Panc1 (cell line): ENCODE measurements at regions not wholly inside any gene's neighbourhood (a gene's known extent, or its start where the extent isn't known, plus 50 kb on each side); places are given as distances from the start of the nearest gene placed in this dataset.

Source experiments
- ATAC-seq: fragments of 200-7000 bp; cut with Tn5 transposase; 2 replicates; pipeline ENCODE4 v1.9.1; 2020; ENCODE audit warnings: mild to moderate bottlenecking, moderate library complexity
- BruUV-seq: library from RNA; stranded (reverse); fragments of 400-500 nt; replicated peaks from 2 replicates; lab custom pipeline; 2021; lab: Mats Ljungman, UMichigan
- CTCF ChIA-PET: fragments of 300-600 bp; sonication (Branson Sonifier 250); formaldehyde crosslinking; loops from one replicate; lab custom pipeline; 2022; ENCODE audit warnings: antibody characterized with exemption; lab: Charles Lee
- POLR2A ChIA-PET: fragments of 300-600 bp; sonication (Branson Sonifier 250); formaldehyde crosslinking; loops from one replicate; lab custom pipeline; 2022; ENCODE audit warnings: antibody characterized with exemption; lab: Charles Lee
- DNase-seq: peaks from one replicate; pipeline ENCODE4 v3.0.0-alpha.2; 2010; ENCODE audit warnings: low read depth, low spot score
- H3K27ac ChIP-seq: 2 replicates; pipeline ENCODE4 v1.5.1; 2011; ENCODE audit warnings: mild to moderate bottlenecking, low read length, inconsistent platforms
- H3K27me3 ChIP-seq: fragments of 200-500 bp; sonication (Bioruptor generic); 2 replicates; pipeline ENCODE4 v1.6.0; 2014; ENCODE audit warnings: low read length, inconsistent platforms; ENCODE audit not compliant: control insufficient read depth, insufficient read depth
- H3K36me3 ChIP-seq: fragments of 200-500 bp; sonication (Bioruptor generic); 2 replicates; pipeline ENCODE4 v1.5.1; 2014; ENCODE audit warnings: inconsistent platforms, mild to moderate bottlenecking, low read length, moderate library complexity; ENCODE audit not compliant: control insufficient read depth, insufficient read depth
- H3K4me1 ChIP-seq: 2 replicates; pipeline ENCODE4 v1.5.1; 2011; ENCODE audit warnings: inconsistent platforms, mild to moderate bottlenecking, low read length, moderate library complexity; ENCODE audit not compliant: control insufficient read depth, insufficient read depth
- H3K4me3 ChIP-seq, 2 experiments: 2 replicates each; pipeline ENCODE4 v1.5.1; 2011 to 2012; ENCODE audit warnings: low read depth in 2 of 2, low read length in 2 of 2, mild to moderate bottlenecking in 2 of 2, inconsistent platforms in 1 of 2, moderate library complexity in 1 of 2
- H3K9me3 ChIP-seq: fragments of 200-500 bp; sonication (Bioruptor generic); 2 replicates; pipeline ENCODE4 v1.5.1; 2014; ENCODE audit warnings: low read depth, mild to moderate bottlenecking, inconsistent platforms, low read length, moderate library complexity; ENCODE audit not compliant: control insufficient read depth, insufficient read depth
- POLR2AphosphoS5 ChIP-seq: IDR thresholded peaks from 2 replicates; pipeline ENCODE4 v1.6.1; 2012; ENCODE audit warnings: mild to moderate bottlenecking, low read depth, low read length, moderate library complexity
- SIN3A ChIP-seq: IDR thresholded peaks from 2 replicates; pipeline ENCODE4 v1.6.1; 2012; ENCODE audit warnings: low read depth, mild to moderate bottlenecking, low read length, moderate library complexity, borderline replicate concordance; ENCODE audit not compliant: insufficient read depth
- TCF7L2 ChIP-seq: IDR thresholded peaks from 2 replicates; pipeline ENCODE4 v1.6.1; 2011; ENCODE audit warnings: mild to moderate bottlenecking, low read depth, low read length, inconsistent platforms
- in situ Hi-C: cut with HindIII; loops from 2 replicates; pipeline ENCODE4 v1.10.0; 2016; ENCODE audit warnings: low sequenced_read_pairs, low pct_unique_long_range_greater_than_20kb
- intact Hi-C: fragments of 100-400 bp; cut with micrococcal nuclease; formaldehyde crosslinking; loops from one replicate; pipeline ENCODE4 v1.10.0; 2022; ENCODE audit not compliant: unreplicated experiment
- TF ChIP-seq, protein P1 (sequence below), 2 experiments: IDR thresholded peaks; 2 replicates each; pipeline ENCODE4 v1.6.1; 2011 to 2012; ENCODE audit warnings: low read depth in 2 of 2, control low read depth in 1 of 2, low read length in 1 of 2, mild to moderate bottlenecking in 1 of 2, moderate library complexity in 1 of 2; ENCODE audit not compliant: insufficient read depth in 1 of 2
- TF ChIP-seq, protein P2 (sequence below): fragments of 450-650 bp; IDR thresholded peaks from 2 replicates; pipeline ENCODE4 v1.5.1; 2017; ENCODE audit warnings: mild to moderate bottlenecking

DNA sequence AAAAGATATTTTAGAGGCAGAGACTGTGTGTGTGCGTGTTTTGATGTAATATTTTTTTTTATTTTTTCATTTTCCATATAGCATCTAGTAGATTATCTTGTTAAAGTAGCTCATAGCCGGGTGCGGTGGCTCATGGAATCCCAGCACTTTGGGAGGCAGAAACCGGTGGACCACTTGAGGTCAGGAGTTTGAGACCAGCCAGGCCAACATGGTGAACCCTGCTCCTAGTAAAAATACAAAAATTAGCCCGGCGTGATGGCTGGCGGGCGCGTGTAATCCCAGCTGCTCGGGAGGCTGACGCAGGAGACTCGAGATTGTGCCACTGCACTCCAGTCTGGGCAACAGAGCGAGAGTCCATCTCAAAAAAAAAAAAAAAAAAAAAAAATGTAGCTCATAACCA is 1481.2 kb upstream of the CADM2 start:
- intact Hi-C loops (no loop called here), in situ Hi-C loops (no loop called here)
- Histone ChIP-seq H3K36me3 (no peaks in the 10 kb centered on the region), H3K4me1 (no peaks in the 10 kb centered on the region), H3K4me3 (no peak overlapping the region), H3K27me3 (no peaks in the 10 kb centered on the region), H3K27ac (no peak overlapping the region), H3K9me3 (no peaks in the 10 kb centered on the region)
- CTCF ChIA-PET, result no interaction called here
- DNase-seq, result no peak
- POLR2A ChIA-PET, result no interaction called here
- TF ChIP-seq, protein P1, sequence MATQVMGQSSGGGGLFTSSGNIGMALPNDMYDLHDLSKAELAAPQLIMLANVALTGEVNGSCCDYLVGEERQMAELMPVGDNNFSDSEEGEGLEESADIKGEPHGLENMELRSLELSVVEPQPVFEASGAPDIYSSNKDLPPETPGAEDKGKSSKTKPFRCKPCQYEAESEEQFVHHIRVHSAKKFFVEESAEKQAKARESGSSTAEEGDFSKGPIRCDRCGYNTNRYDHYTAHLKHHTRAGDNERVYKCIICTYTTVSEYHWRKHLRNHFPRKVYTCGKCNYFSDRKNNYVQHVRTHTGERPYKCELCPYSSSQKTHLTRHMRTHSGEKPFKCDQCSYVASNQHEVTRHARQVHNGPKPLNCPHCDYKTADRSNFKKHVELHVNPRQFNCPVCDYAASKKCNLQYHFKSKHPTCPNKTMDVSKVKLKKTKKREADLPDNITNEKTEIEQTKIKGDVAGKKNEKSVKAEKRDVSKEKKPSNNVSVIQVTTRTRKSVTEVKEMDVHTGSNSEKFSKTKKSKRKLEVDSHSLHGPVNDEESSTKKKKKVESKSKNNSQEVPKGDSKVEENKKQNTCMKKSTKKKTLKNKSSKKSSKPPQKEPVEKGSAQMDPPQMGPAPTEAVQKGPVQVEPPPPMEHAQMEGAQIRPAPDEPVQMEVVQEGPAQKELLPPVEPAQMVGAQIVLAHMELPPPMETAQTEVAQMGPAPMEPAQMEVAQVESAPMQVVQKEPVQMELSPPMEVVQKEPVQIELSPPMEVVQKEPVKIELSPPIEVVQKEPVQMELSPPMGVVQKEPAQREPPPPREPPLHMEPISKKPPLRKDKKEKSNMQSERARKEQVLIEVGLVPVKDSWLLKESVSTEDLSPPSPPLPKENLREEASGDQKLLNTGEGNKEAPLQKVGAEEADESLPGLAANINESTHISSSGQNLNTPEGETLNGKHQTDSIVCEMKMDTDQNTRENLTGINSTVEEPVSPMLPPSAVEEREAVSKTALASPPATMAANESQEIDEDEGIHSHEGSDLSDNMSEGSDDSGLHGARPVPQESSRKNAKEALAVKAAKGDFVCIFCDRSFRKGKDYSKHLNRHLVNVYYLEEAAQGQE (IDR thresholded peaks at IDR 0.05; ENCODE audit: insufficient read depth in 1 of 2, low read depth in 2 of 2, low read length in 1 of 2), result no peak
- TF ChIP-seq, protein P2, sequence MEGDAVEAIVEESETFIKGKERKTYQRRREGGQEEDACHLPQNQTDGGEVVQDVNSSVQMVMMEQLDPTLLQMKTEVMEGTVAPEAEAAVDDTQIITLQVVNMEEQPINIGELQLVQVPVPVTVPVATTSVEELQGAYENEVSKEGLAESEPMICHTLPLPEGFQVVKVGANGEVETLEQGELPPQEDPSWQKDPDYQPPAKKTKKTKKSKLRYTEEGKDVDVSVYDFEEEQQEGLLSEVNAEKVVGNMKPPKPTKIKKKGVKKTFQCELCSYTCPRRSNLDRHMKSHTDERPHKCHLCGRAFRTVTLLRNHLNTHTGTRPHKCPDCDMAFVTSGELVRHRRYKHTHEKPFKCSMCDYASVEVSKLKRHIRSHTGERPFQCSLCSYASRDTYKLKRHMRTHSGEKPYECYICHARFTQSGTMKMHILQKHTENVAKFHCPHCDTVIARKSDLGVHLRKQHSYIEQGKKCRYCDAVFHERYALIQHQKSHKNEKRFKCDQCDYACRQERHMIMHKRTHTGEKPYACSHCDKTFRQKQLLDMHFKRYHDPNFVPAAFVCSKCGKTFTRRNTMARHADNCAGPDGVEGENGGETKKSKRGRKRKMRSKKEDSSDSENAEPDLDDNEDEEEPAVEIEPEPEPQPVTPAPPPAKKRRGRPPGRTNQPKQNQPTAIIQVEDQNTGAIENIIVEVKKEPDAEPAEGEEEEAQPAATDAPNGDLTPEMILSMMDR, result no peak
- TF ChIP-seq POLR2AphosphoS5, result no peak
- TF ChIP-seq SIN3A, result no peak
- no peak for TF ChIP-seq TCF7L2
- no peak for ATAC-seq
- BruUV-seq, result no TSS peak

DNA sequence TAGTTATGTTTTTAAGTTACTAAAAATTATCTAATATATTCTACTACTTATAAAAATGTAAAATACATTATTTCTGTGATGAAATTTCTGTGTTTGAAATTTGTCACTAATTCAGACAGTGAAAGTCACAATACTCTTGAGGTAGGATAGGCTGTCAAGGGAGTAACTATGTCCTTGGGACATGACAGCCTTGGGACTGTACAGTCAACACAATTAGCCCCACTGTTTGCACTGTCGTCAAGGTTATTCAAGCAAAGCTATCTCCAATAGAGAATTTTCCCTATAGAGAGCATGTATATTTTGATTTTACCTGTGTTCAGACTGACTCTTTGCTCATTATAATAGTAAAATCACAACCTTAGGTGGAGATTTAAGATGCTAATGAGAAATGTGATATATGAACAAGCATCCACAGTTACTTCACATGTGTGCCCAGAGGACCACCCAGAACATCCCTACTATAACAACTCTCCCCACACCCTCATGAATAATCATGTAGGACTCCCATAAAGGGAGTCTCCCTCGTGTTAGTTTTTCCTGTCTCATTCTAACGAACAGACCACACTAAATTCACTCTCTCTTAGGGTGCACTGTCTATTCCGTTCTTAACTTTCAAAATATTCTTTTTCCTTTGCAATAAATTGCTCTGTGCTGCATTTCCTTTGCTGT is 1476.3 kb upstream of the CADM2 start:
- Histone ChIP-seq H3K4me3 (no peak overlapping the region), H3K9me3 (no peaks in the 10 kb centered on the region), H3K27me3 (no peaks in the 10 kb centered on the region), H3K27ac (no peak overlapping the region), H3K4me1 (no peaks in the 10 kb centered on the region), H3K36me3 (no peaks in the 10 kb centered on the region)
- POLR2A ChIA-PET, result no interaction called here
- TF ChIP-seq, protein P2, result no peak
- TF ChIP-seq, protein P1 (IDR thresholded peaks at IDR 0.05; ENCODE audit: insufficient read depth in 1 of 2, low read depth in 2 of 2, low read length in 1 of 2), result no peak
- no peak for TF ChIP-seq POLR2AphosphoS5
- TF ChIP-seq TCF7L2, result no peak
- no peak for TF ChIP-seq SIN3A
- in situ Hi-C loops, result no loop called here
- DNase-seq (no peak), ATAC-seq (no peak)
- intact Hi-C loops, result no loop called here
- no TSS peak for BruUV-seq
- CTCF ChIA-PET, result no interaction called here
